Endometrium (tissue), 2 donors: ENCODE measurements at regions not wholly inside any gene's neighbourhood (a gene's known extent, or its start where the extent isn't known, plus 50 kb on each side); places are given as distances from the start of the nearest gene placed in this dataset.
A peak's percentile ranks its signal among the peaks of the same experiment; 100 is the strongest.

Experiments used
- FAIRE-seq: peaks from 2 replicates; lab custom pipeline; 2012; peaks lifted over from hg19 to GRCh38; lab: Jason Lieb, UNC
- donor health status: control.
- donor health status: control.

GRCh38 chr3:164572436-164572835, 505.9 kb downstream of the SI start:
- no peak for FAIRE-seq

DNA sequence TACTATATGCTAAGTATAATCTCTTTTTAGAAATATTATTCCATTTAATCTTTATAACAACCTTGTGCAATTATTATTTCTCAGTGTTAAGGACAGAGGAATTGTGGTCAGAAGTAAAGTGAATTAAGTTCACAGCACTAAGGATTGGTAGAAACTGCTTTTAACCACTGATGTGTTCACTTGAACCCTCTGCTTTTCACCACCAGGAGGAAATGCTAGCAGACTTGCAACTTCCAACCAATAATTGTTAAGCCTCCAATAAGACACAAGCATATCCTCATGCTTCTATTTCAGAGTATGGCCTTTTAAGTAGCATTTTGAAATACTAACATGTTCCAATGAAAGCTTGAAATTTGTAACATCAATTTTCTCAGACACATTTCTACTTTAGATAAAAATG, 527.4 kb downstream of the SI start:
- no peak for FAIRE-seq

DNA sequence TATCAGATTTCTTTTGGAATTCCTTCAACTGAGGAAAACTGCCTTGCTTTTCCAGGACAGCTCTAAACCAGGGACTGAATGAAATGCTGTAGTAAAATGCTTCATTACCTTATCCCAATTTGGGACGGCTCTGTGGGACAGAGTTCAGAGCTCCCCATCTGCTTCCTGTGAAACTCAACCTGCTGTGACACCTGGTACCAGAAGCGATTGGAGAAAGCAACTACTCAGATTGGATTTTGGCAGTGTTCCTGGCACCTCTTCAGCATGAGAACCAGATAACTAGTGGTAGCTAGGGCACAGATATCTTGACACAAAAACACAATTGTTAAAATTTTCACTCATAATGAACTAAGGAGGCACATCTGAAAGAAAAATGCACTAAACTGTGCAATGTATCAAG, 539.1 kb downstream of the SI start:
- FAIRE-seq = no peak

GRCh38 chr3:164537485-164537884, 540.8 kb downstream of the SI start:
- FAIRE-seq = no peak

GRCh38 chr3:164533275-164533674, 545.0 kb downstream of the SI start:
- no peak for FAIRE-seq

- FAIRE-seq = no peak
Measured at GRCh38 chr3:164526250-164526649, 552.0 kb downstream of the SI start.

DNA sequence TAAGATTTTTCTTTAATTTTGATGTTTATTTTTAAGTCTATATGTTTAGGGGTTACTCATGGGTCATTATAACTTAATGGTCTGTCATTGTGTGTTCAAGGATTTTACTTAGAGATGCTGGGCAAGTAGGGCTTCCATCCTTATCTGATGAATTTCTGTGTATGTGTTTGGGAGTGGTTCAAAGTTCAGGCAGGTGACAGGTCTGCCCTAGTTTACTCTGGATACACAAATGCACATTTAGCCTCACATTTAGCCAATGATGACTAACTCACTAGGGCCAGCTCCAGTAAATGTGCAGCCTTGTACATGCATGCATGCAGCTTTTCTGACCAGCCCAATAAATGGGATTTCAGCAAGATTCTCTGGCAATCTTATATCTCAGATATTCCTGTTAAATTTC, 554.1 kb downstream of the SI start:
- FAIRE-seq = no peak

- FAIRE-seq = no peak
Measured at GRCh38 chr3:164522073-164522763, 556.1 kb downstream of the SI start.

GRCh38 chr3:164521644-164522043, 556.7 kb downstream of the SI start:
- no peak for FAIRE-seq

GRCh38 chr3:164521139-164521538, 557.2 kb downstream of the SI start:
- FAIRE-seq = no peak

GRCh38 chr3:164515256-164515655, 563.0 kb downstream of the SI start:
- FAIRE-seq = no peak

- no peak for FAIRE-seq
Measured at GRCh38 chr3:164514576-164514975, 563.7 kb downstream of the SI start.

- FAIRE-seq = no peak
Measured at GRCh38 chr3:164507886-164508285, 570.4 kb downstream of the SI start.

- FAIRE-seq = no peak
Measured at GRCh38 chr3:164498917-164499316, 579.4 kb downstream of the SI start.

GRCh38 chr3:164488893-164489292, 589.4 kb downstream of the SI start:
- FAIRE-seq = no peak

DNA sequence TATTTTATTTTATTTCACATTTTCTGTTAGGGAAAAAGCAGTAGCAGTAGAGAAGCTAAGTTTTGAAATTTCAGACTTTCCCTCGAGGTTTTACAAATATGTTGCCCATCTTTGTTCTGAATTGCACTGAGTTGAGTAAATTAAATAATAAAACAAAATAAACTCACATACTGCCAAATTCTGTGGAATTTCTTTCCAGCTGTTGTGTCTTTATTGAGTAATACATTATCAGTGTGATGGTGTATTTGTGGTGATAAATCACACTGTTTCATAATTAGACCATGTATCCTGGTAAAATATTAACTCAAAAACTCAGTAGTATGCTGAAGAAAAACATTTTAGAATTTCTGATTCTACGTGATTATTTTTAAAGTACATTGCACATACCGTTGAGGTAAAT, 592.1 kb downstream of the SI start:
- peak; percentile 61 for FAIRE-seq

GRCh38 chr3:164479978-164480377, 598.3 kb downstream of the SI start:
- peak; percentile 50 for FAIRE-seq

DNA sequence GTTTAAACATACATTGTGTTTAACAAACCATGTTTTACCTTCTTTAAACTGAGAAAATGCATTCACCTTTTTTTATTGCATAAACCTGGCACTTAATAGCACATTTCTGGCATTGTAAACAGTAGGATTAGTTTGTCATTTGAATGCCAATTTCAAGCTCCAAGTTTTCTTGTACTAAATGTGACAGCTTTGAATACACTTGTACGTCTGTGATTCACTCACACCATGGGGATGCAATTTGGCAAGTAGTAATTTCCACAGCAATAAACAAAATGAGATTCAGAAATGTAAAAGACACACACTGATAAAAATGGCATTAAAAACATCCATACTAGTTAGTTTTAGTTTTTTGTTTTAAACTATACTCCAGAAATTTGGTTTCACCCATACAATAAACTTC, 598.9 kb downstream of the SI start:
- no peak for FAIRE-seq

DNA sequence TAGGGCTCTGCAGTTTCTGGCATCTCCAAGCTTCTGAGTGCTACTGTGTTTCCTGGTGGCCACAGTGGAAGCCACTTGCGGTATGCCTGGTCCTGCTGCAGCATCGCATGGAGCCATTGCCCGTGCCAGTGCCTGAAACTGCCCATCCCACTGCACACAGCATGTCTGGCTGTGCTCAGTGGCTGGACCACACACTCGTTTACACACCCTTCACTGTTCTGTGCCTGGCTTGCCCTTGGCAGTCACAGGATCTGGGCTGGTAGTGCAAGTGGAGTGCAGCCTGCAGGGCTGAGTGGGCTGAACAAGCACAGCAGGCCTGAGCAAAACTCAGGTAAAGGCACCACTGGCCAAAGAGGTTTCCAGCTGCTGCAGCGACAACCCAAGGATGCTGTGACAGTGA, 600.0 kb downstream of the SI start:
- no peak for FAIRE-seq

DNA sequence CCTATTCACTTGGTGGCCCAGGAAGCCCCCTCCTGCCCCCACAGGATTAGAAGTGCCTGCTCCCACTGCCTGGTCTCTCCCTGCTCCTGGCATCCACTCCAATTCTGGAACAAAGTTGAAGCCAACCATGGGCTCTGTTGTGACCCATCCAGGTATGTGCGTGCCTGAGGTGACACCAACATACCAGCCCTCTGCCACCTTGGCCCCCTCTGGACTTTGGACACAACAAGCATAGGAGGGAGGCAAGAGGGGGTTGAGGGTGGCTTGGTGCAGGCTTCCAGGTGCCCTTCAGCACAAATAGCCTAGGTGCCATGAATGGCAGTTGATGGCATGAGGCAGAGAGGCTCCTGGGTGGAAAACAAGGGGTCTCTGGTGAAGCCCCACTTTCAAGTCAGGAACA, 600.9 kb downstream of the SI start:
- FAIRE-seq = no peak

DNA sequence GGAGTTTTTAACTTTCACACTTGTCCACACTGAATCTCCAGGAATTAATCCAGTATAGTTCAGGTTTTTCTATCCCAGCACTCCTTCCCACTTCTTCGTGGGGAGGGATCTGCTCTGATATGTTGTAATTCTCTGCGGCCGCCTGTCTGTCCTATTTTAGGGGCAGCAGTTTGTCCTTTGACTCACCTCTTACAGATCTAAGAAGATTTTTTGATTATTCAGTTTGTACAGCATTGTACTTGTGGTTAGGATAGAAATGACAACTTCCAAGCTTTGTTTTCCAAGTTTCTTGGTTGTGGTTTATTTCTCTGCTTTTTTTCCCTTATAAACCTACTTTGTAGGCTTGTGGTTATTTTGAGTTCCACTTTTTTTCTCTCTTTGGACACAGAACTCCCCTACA, 601.7 kb downstream of the SI start:
- peak; percentile 37 for FAIRE-seq

DNA sequence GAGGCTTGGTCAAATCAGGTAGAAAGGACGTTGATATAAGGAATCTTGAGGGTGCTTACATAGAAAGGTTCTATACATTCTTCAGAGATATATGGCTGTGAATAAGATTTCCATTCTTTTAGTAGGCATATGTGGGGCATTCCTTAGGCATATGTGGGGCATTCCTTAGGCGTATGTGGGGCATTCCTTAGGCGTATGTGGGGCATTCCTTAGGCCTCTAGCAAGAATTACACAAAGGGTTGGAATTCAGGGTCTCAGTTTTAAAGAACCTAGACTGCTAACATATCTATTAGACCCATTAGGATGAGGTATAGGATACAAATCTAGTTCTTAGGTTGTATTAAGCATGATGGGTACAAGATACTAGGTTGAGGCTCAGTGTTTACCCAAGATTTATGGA, 607.8 kb downstream of the SI start:
- FAIRE-seq = no peak

GRCh38 chr3:164468055-164468454, 610.2 kb downstream of the SI start:
- no peak for FAIRE-seq

- FAIRE-seq = no peak
Measured at GRCh38 chr3:164467007-164467406, 611.3 kb downstream of the SI start.

GRCh38 chr3:164465172-164465571, 613.1 kb downstream of the SI start:
- FAIRE-seq = no peak
